ENCODE measurements at regions not wholly inside any gene's neighbourhood (a gene's known extent, or its start where the extent isn't known, plus 50 kb on each side); places are given as distances from the start of the nearest gene placed in this dataset.

GRCh38 chr12:19025582-19025981 lies 104.0 kb upstream of the PLEKHA5 start:
- TF ChIP-seq CTCF (IDR thresholded peaks at IDR 0.05; ENCODE audit: poor library complexity) (no peak), EZH2 (IDR thresholded peaks at IDR 0.05; ENCODE audit: borderline replicate concordance) (no peak), EZH2phosphoT487 (IDR thresholded peaks at IDR 0.05; ENCODE audit: low read depth, severe bottlenecking, unreplicated experiment) (no peak)

Data from hepatocyte (in vitro differentiated cells).